ENCODE measurements at regions not wholly inside any gene's neighbourhood (a gene's known extent, or its start where the extent isn't known, plus 50 kb on each side); places are given as distances from the start of the nearest gene placed in this dataset.

DNA sequence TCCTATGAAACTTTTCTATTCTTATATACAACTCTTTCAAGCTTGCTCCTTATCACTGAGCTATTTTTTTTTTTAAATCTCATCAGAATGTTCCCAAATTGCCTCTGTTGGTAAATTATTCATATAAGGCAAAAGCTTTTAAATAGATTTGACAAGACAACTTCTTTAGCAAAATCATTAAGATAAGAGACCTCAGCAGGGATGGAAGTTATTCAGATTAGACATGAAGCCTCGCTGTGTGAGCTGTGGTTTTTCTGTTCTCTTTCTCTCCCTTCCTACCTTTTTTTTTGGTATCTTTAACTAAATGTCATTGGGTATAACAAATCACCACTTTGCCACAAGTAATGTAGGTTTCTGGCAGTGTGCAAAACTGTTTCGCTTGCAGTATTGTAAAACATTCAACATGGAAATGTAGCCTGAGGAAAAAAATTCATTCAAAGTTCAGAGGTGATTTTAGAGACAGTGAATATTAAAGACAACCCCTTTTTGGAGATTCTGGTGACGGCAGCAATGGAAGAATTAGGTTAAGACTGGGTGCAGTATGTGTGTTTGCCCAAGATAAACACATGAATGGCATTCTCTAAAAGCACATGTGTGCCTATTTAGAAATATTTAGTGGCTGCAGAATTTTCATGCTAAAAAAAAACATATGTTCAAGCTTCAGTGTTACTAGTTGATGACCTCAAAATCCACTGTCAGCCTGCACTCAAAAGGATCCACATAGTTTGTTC is 467.1 kb downstream of the ZNF608 start:
- no peak for DNase-seq (ENCODE audit: low read depth)

GRCh38 chr5:124278636-124279035 is 467.8 kb downstream of the ZNF608 start:
- DNase-seq (ENCODE audit: low read depth) = no peak

- DNase-seq (ENCODE audit: low read depth) = no peak
These were observed 468.5 kb downstream of the ZNF608 start for GRCh38 chr5:124277767-124278545.

GRCh38 chr5:124276166-124276565 is 470.3 kb downstream of the ZNF608 start:
- no peak for DNase-seq (ENCODE audit: low read depth)

DNA sequence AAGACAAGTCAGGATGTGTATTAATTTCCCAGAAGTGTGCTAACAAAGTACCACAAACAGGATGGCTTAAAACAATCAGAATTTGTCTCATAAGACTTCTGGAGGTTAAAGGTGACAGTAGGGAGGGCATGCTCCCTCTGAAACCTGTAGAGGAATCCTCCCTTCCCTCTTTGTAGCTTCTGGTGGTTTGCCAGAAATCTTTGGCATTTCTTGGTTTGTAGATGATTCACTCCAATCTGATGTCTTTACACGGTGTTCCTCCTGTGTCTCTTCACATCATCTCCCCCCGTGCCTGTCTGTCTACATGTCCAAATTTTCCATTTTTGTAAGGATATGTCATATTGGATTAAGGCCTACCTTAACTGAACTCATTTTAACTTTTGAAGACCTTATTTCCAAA is 471.5 kb downstream of the ZNF608 start:
- peak; percentile 70 for DNase-seq (ENCODE audit: low read depth)

DNA sequence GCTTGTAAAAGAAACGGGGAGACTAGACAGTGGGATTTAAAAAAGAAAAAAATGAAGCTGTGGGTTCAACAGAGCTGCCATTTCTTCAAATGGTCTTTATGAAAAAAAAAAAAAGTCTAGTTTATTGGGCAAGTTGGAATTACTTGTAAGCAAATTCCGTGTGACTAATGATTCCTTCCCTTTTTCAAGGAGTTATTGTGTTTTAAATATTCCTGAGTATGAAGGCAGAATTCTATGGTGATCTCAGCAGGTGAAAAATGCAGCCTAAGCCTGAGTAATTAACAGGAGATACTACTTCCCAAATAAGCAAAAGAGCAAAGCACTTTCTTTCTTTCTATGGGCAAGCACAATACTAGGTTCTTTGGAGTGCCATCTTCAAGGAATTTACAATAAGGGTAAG is 481.9 kb downstream of the ZNF608 start:
- no peak for DNase-seq (ENCODE audit: low read depth)

GRCh38 chr5:124263680-124264491 is 482.6 kb downstream of the ZNF608 start:
- DNase-seq (ENCODE audit: low read depth) = no peak

DNA sequence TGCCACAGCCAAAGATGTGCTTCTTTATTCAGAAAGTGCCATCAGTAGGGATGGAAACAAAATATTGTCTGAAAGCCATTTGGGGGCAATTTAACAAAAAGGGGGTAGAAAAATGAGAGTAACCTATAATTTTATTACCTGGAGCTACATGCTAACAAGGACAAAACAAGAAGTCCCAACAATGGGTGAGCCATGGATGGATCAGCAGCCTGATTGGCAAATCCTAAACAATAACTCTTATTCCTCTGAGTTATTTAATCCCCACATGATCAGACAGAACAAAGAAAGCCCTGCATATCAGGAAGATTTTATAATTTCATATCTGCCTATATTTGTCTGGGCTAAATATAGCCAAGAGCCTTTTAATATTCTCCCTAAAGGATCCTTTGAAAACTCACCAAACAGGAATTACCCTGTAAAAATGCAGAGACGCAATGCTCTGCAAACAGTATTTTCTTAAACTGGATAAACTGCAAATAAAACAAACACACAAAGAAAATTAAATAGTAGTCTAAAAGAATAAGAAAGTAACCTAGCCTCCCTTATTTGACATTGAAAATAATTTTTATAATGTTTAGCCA is 483.4 kb downstream of the ZNF608 start:
- DNase-seq (ENCODE audit: low read depth) = no peak

- DNase-seq (ENCODE audit: low read depth) = no peak
These were observed 484.0 kb downstream of the ZNF608 start for GRCh38 chr5:124262470-124262869.

GRCh38 chr5:124261848-124262247 is 484.6 kb downstream of the ZNF608 start:
- DNase-seq (ENCODE audit: low read depth) = no peak

DNA sequence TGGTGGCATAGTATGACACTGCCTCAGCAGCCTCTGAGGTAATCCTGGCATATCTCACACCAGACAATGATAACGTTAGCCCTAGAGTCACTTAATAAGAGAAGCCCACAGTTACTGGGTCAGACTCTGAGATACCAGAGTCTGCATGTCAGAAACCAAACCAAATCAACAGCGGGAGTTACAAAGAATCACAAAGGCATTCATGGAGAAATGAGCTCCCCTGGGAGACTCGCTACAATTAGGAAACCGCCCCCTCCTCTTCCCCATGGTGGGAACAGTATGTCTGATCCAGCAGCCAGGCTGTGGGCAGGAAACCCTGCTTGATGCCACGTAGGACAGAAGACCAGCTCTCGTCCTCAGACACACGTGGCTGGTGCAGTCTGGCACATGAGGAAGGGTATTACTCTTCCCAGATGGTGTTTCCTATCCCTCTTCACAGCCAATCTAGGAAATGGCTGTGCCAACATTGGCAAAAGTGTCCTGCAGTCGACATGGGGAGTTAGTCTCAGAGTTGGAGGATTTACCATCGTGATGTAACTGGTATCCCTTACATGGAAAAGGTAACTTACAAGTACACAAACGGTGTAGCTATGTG is 485.4 kb downstream of the ZNF608 start:
- DNase-seq (ENCODE audit: low read depth) = no peak

DNA sequence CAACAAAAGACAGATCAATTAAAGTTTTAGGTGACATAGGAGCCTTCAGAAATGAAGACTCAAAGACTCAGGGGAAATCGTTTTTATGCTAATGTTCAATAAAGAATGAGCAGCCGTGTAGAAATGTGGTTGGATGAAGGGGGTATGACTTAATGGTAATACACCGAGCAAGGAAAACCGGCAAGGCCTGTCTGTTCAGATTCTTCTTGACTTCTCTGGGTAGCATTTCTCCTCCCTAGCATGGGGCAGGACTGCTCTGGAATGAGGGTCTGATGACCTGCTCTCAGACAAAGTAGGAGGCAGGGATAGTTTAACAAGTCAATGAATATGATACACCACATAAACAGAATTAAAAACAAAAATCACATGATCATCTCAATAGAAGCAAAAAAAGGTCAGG is 487.4 kb downstream of the ZNF608 start:
- DNase-seq (ENCODE audit: low read depth) = no peak

- no peak for DNase-seq (ENCODE audit: low read depth)
These were observed 489.4 kb downstream of the ZNF608 start for GRCh38 chr5:124257048-124257447.

- DNase-seq (ENCODE audit: low read depth) = no peak
These were observed 493.1 kb downstream of the ZNF608 start for GRCh38 chr5:124253203-124253810.

DNA sequence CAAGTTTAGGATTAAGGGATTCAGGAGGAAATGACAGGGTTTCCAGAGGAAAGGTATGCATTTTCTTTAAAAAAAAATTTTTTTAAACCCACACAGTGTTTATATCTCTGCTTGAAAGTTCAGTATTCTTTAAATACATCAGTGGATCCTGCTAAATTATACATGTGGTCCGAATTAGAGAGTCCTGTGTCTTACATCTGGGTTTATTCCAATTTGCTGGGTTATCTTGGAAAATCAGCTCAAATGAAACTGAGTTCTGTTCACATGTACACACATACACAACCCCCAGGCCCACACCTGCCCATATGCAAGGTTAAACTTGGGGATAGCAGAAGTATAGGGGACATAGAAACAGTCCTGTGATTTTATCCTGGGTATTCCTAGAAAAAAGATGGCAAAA is 493.7 kb downstream of the ZNF608 start:
- no peak for DNase-seq (ENCODE audit: low read depth)

DNA sequence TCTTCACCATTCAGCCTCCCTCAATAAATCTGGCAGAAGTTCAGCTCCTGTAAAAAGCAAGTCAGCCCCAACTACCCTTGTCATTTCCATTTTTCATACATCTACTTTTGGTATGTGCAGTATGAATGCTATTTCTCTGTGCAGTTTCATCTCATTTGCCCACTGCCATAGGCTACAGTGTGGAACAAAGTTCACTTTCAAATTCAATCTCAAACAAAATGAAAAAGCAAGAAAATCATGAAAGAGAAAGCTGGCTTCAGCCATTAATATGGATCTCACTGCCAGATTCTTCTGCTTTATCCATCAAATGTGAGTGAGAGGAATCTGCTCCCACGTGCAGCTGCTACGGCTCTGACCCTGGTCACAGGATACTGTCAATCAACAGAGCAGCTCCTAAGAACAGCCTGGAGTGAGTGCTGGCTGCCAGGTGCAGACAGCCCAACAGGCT is 494.2 kb downstream of the ZNF608 start:
- peak; percentile 64 for DNase-seq (ENCODE audit: low read depth)

DNA sequence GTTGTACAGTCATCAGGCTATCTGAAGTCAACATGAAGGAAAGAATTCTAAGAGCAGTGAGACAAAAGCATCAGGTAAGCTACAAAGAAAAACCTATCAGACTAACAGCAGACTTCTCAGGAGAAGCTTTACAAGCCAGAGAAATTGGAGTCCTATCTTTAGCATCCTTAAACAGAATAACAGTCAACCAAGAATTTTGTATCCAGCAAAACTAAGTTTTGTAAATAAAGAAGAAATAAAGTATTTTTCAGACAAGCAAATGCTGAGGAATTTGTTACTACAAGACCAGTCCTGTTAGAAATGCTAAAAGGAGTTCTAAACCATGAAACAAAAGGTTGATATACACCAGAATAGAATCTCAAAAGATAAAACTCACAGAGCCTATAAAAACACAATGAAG is 501.2 kb downstream of the ZNF608 start:
- no peak for DNase-seq (ENCODE audit: low read depth)

- DNase-seq (ENCODE audit: low read depth) = no peak
These were observed 505.7 kb downstream of the ZNF608 start for GRCh38 chr5:124240732-124241131.

GRCh38 chr5:124239572-124239971 is 506.9 kb downstream of the ZNF608 start:
- peak; percentile 31 for DNase-seq (ENCODE audit: low read depth)

DNA sequence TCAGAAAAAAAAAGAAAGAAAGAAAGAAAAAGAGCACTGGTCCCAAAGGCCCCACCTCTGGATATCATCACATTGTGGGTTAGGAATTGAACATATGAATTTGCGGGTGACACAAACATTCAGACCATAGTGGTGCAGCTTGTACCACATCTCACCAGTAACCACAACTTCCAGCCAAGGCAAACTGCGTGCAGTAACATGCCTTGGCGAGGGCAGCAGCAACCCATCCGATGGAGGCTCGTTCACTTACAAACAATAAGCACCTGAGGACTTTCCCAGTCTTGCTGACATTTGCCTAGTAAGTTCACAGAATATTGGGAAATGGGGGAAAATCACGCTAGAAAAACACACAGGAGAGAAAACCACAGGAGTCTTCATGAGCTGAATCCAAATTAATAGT is 508.1 kb downstream of the ZNF608 start:
- DNase-seq (ENCODE audit: low read depth) = no peak

GRCh38 chr5:124237206-124237695 is 509.2 kb downstream of the ZNF608 start:
- no peak for DNase-seq (ENCODE audit: low read depth)
